ENCODE measurements at regions not wholly inside any gene's neighbourhood (a gene's known extent, or its start where the extent isn't known, plus 50 kb on each side); places are given as distances from the start of the nearest gene placed in this dataset.

DNA sequence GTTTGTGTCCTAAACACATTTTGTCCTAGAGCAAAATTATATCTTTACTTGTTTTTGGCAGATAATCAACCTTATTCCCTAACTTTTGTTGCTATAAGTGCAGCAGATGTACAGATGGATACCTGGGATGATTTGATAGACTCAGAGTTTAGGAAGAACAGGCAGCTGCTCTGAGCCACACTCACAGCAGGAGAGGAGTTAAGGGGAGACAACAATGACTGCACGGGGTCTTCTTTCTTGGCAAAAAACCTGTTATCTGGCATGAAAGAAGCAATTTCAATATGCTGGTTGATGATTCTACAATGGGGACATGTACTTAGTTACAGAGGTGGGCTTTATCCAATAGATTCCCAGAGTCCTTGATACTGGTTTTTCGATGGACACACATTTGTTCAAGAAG lies 258.9 kb upstream of the PCDH9 start:
- TF ChIP-seq CTCF (IDR thresholded peaks at IDR 0.05) (no peak), POLR2A (IDR thresholded peaks at IDR 0.05) (no peak)
